Fibroblast of pulmonary artery (primary cell): ENCODE measurements at regions not wholly inside any gene's neighbourhood (a gene's known extent, or its start where the extent isn't known, plus 50 kb on each side); places are given as distances from the start of the nearest gene placed in this dataset.

Experiments used
- DNase-seq: peaks from one replicate; pipeline ENCODE4 v3.0.0-alpha.2; 2010; ENCODE audit warnings: low read depth
- H3K4me3 ChIP-seq: replicated peaks from 2 replicates; pipeline ENCODE4 v1.5.1; 2011; ENCODE audit warnings: low read depth, mild to moderate bottlenecking, control low read depth, low read length, moderate library complexity
- CTCF ChIP-seq: IDR thresholded peaks from 2 replicates; pipeline ENCODE4 v1.5.1; 2011; ENCODE audit warnings: mild to moderate bottlenecking, control low read depth, low read length, inconsistent platforms; ENCODE audit errors: missing control alignments

- DNase-seq = no peak
- no peak for TF ChIP-seq CTCF
- H3K4me3 ChIP-seq = no peak overlapping the region
These were observed 641.7 kb upstream of the DIPK2B start for GRCh38 chrX:45842207-45842925.

GRCh38 chrX:45840411-45840950 is 639.8 kb upstream of the DIPK2B start:
- H3K4me3 ChIP-seq = no peak overlapping the region
- no peak for DNase-seq
- no peak for TF ChIP-seq CTCF

GRCh38 chrX:45830343-45830742 is 629.7 kb upstream of the DIPK2B start:
- DNase-seq = no peak
- H3K4me3 ChIP-seq = no peak overlapping the region
- TF ChIP-seq CTCF = no peak

DNA sequence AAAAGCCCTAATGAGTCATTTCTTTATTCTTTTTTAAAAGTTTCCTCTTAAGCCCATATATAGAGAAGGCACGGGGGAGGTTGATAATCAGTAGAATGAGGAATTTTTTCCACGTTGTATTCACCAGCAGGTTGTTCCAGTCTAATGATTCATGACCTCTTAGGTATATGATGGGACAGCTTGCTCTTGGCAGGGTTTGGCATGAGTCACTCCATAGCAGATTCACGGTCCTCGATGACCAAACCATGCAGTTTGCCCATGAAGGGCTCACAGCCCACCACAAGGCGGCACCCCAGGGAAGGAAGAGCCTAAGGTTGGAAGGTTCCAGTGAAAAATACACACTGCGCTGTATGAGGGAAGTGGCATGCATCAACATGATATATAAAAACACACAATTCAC is 623.8 kb upstream of the DIPK2B start:
- DNase-seq = peak; percentile 93
- H3K4me3 ChIP-seq = no peak overlapping the region
- peak; percentile 76 for TF ChIP-seq CTCF

DNA sequence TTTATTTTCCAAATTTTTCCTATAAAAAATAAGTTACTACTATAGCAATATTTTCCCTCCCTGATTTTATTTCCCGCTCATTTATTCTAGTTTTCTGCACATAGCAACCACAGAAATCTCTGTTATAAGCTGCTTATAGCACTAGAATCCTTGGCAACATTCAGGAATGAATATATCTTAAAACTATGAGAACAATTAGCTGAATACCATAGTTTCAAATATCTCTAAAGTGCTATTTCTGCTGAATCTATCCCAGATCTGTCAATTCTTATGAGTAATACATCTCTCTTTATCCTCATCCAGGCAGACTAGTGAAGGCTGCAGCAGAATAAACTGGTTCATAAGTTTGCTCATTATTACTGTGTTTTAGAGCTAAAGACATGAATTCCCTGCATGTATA is 622.9 kb upstream of the DIPK2B start:
- H3K4me3 ChIP-seq = no peak overlapping the region
- no peak for TF ChIP-seq CTCF
- DNase-seq = no peak

GRCh38 chrX:45822124-45822523 is 621.4 kb upstream of the DIPK2B start:
- H3K4me3 ChIP-seq = no peak overlapping the region
- no peak for TF ChIP-seq CTCF
- no peak for DNase-seq

DNA sequence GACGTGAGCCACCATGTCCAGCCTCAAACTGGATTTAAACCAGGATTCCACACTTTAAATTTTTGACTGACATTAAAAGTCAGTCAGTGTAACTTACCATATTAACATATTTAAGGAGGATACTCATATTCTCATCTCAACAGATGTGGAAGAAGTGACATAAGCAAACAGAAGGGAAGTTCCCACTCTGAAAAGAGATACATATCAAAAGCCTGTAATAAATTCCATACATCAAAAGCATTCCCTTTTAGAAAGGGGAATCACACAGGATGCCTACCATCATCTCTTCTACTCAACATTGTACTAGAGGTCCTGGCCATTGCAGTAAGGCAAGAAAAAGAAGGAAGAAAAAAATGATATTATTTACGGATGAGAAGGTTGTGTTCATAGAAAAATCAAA is 618.2 kb upstream of the DIPK2B start:
- DNase-seq = no peak
- TF ChIP-seq CTCF = no peak
- H3K4me3 ChIP-seq = no peak overlapping the region
